ENCODE measurements at regions not wholly inside any gene's neighbourhood (a gene's known extent, or its start where the extent isn't known, plus 50 kb on each side); places are given as distances from the start of the nearest gene placed in this dataset.
"Not testable (repeated sequence)": the region's sequence is repeated elsewhere in the genome, so short reads cannot be mapped to it uniquely, and the experiment has no call there.

GRCh38 chr15:81723701-81724100, 322.1 kb downstream of the MEX3B start:
- H3K27ac ChIP-seq = no peak overlapping the region
- no peak for TF ChIP-seq ZFX (IDR thresholded peaks at IDR 0.05; ENCODE audit: borderline replicate concordance)
- TF ChIP-seq CTCF (IDR thresholded peaks at IDR 0.05) = no peak

GRCh38 chr15:81723113-81723651, 322.6 kb downstream of the MEX3B start:
- H3K27ac ChIP-seq = no peak overlapping the region
- TF ChIP-seq CTCF (IDR thresholded peaks at IDR 0.05) (no peak), ZFX (IDR thresholded peaks at IDR 0.05; ENCODE audit: borderline replicate concordance) (no peak)

- H3K27ac ChIP-seq = not testable (repeated sequence)
Measured at GRCh38 chr15:81716468-81716867, 329.4 kb downstream of the MEX3B start.

- TF ChIP-seq ZFX (IDR thresholded peaks at IDR 0.05; ENCODE audit: borderline replicate concordance) = no peak
- TF ChIP-seq CTCF (IDR thresholded peaks at IDR 0.05) = no peak
- H3K27ac ChIP-seq = no peak overlapping the region
Measured at GRCh38 chr15:81710328-81710727, 335.5 kb downstream of the MEX3B start.

GRCh38 chr15:81706816-81707346, 332.9 kb upstream of the TMC3 start:
- H3K27ac ChIP-seq = not testable (repeated sequence)

- not testable (repeated sequence) for H3K27ac ChIP-seq
Measured at GRCh38 chr15:81705727-81706126, 331.7 kb upstream of the TMC3 start.

- H3K27ac ChIP-seq = no peak overlapping the region
- TF ChIP-seq CTCF (IDR thresholded peaks at IDR 0.05) (no peak), ZFX (IDR thresholded peaks at IDR 0.05; ENCODE audit: borderline replicate concordance) (no peak)
Measured at GRCh38 chr15:81686021-81686420, 312.0 kb upstream of the TMC3 start.

GRCh38 chr15:81685237-81685636, 311.2 kb upstream of the TMC3 start:
- H3K27ac ChIP-seq = no peak overlapping the region
- TF ChIP-seq CTCF (IDR thresholded peaks at IDR 0.05) = no peak
- TF ChIP-seq ZFX (IDR thresholded peaks at IDR 0.05; ENCODE audit: borderline replicate concordance) = no peak

GRCh38 chr15:81680829-81681228, 306.8 kb upstream of the TMC3 start:
- no peak overlapping the region for H3K27ac ChIP-seq
- no peak for TF ChIP-seq CTCF (IDR thresholded peaks at IDR 0.05)
- TF ChIP-seq ZFX (IDR thresholded peaks at IDR 0.05; ENCODE audit: borderline replicate concordance) = no peak
